ENCODE measurements at regions not wholly inside any gene's neighbourhood (a gene's known extent, or its start where the extent isn't known, plus 50 kb on each side); places are given as distances from the start of the nearest gene placed in this dataset.

DNA sequence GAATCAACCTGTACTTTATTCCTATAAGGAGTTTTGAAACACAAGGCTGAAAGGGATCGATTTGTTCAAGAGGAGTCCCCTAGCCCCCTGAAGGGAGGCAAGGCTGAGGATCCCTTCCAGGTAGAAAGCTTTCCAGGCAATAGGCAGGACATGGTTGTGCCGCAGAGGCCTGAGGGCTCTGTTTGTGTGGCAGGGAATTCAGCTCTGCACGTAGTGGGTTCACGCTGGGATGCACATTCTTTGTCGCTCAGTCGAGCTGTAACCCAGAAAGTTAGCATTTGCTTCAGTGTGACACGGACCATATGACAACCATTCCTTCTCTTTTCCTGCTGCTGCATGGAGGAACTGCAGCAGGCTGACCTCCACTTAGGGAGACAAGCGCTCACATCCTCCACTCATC is 65.6 kb upstream of the TRIO start:
- Histone ChIP-seq H3K27me3 (ENCODE audit: low read depth, low read length) (no peaks in the 10 kb centered on the region), H3K27ac (ENCODE audit: low read length) (no peak overlapping the region), H3K4me3 (ENCODE audit: low read length) (no peak overlapping the region), H3K9ac (ENCODE audit: low read length) (no peak overlapping the region), H3K4me2 (ENCODE audit: low read length) (no peak overlapping the region), H2AFZ (ENCODE audit: low read depth, low read length) (no peak overlapping the region), H3K4me1 (ENCODE audit: low read length) (no peaks in the 10 kb centered on the region), H3K9me3 (ENCODE audit: insufficient read depth, low read length) (no peaks in the 10 kb centered on the region), H4K20me1 (ENCODE audit: insufficient read depth, low read length) (no peaks in the 10 kb centered on the region), H3K36me3 (replicated peaks; ENCODE audit: low read depth, low read length) (no peaks in the 10 kb centered on the region), H3K79me2 (ENCODE audit: low read length) (no peaks in the 10 kb centered on the region)
- TF ChIP-seq, protein P1, sequence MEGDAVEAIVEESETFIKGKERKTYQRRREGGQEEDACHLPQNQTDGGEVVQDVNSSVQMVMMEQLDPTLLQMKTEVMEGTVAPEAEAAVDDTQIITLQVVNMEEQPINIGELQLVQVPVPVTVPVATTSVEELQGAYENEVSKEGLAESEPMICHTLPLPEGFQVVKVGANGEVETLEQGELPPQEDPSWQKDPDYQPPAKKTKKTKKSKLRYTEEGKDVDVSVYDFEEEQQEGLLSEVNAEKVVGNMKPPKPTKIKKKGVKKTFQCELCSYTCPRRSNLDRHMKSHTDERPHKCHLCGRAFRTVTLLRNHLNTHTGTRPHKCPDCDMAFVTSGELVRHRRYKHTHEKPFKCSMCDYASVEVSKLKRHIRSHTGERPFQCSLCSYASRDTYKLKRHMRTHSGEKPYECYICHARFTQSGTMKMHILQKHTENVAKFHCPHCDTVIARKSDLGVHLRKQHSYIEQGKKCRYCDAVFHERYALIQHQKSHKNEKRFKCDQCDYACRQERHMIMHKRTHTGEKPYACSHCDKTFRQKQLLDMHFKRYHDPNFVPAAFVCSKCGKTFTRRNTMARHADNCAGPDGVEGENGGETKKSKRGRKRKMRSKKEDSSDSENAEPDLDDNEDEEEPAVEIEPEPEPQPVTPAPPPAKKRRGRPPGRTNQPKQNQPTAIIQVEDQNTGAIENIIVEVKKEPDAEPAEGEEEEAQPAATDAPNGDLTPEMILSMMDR (IDR thresholded peaks at IDR 0.05; ENCODE audit: low read depth, low read length) = no peak
- TF ChIP-seq EZH2phosphoT487 (IDR thresholded peaks at IDR 0.05; ENCODE audit: low read depth) = no peak

DNA sequence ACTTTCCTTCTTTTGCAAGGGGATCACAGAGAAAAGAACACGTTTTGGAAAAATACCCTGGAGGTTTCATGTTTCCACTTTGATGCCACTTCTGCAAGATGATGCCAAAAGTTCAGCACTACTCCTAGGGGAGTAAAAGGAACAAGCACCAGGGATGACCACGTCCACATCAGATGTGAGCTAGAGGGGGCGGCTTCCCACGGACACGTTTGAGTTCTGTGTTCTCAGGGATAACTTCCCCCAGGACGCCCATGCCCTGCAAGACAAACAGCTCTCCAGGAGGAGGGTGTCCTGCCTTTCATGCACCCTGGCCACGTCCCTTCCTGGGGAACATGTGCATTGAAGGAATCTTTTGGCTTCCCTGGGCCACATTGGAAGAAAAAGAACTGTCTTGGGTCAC is 66.6 kb upstream of the TRIO start:
- Histone ChIP-seq H3K27ac (ENCODE audit: low read length) (no peak overlapping the region), H3K9me3 (ENCODE audit: insufficient read depth, low read length) (no peaks in the 10 kb centered on the region), H4K20me1 (ENCODE audit: insufficient read depth, low read length) (no peaks in the 10 kb centered on the region)

DNA sequence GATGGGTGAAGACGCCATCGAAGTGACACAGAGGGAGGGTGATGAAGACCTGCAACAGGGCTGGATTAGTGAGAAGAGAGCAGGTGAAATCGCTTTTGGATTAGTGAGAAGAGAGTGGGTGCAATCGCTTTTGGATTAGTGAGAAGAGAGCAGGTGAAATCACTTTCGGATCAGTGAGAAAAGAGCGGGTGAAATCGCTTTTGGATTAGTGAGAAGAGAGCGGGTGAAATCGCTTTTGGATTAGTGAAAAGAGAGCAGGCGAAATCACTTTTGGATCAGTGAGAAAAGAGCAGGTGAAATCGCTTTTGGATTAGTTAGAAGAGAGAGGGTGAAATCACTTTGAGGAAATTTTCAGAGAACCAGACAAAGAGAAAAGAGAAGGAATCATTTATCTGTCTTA is 67.2 kb upstream of the TRIO start:
- Histone ChIP-seq H3K4me2 (ENCODE audit: low read length) (no peak overlapping the region), H3K27ac (ENCODE audit: low read length) (no peak overlapping the region), H3K36me3 (replicated peaks; ENCODE audit: low read depth, low read length) (no peaks in the 10 kb centered on the region), H3K9ac (ENCODE audit: low read length) (no peak overlapping the region), H3K9me3 (ENCODE audit: insufficient read depth, low read length) (no peaks in the 10 kb centered on the region), H4K20me1 (ENCODE audit: insufficient read depth, low read length) (no peaks in the 10 kb centered on the region), H3K27me3 (ENCODE audit: low read depth, low read length) (no peaks in the 10 kb centered on the region), H3K4me3 (ENCODE audit: low read length) (no peak overlapping the region), H3K4me1 (ENCODE audit: low read length) (no peaks in the 10 kb centered on the region), H2AFZ (ENCODE audit: low read depth, low read length) (no peak overlapping the region), H3K79me2 (ENCODE audit: low read length) (no peaks in the 10 kb centered on the region)
- TF ChIP-seq EZH2phosphoT487 (IDR thresholded peaks at IDR 0.05; ENCODE audit: low read depth) = no peak
- TF ChIP-seq, protein P1 (IDR thresholded peaks at IDR 0.05; ENCODE audit: low read depth, low read length) = no peak

More for the DNA sequence above, 66.6 kb upstream of the TRIO start:
- Histone ChIP-seq H3K4me3 (ENCODE audit: low read length) (no peak overlapping the region), H3K27me3 (ENCODE audit: low read depth, low read length) (no peaks in the 10 kb centered on the region), H3K4me1 (ENCODE audit: low read length) (no peaks in the 10 kb centered on the region), H3K79me2 (ENCODE audit: low read length) (no peaks in the 10 kb centered on the region), H3K9ac (ENCODE audit: low read length) (no peak overlapping the region), H3K36me3 (replicated peaks; ENCODE audit: low read depth, low read length) (no peaks in the 10 kb centered on the region), H3K4me2 (ENCODE audit: low read length) (no peak overlapping the region), H2AFZ (ENCODE audit: low read depth, low read length) (no peak overlapping the region)
- no peak for TF ChIP-seq EZH2phosphoT487 (IDR thresholded peaks at IDR 0.05; ENCODE audit: low read depth)
- TF ChIP-seq, protein P1 (IDR thresholded peaks at IDR 0.05; ENCODE audit: low read depth, low read length) = no peak

DNA sequence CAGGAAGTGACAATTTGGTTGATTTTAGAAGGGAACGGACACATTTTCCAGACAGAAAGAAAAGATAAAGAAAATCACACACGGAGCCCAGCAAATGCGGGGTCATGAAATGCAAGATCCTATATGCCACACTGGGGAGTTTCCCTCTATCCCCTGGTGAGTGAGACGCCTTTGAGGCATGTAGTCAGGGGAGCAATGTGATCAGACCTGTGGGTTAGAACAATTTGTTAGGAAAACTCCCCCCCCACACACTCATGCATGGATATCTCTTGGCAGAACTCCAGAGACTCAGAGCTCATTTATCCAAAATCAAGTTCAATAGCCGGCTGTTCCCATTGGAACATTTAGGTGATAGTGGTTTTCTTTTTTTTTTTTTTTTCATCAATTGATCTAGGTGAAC is 71.7 kb upstream of the TRIO start:
- H3K79me2 ChIP-seq (ENCODE audit: low read length) = no peaks in the 10 kb centered on the region

More for the DNA sequence above, 71.7 kb upstream of the TRIO start:
- TF ChIP-seq, protein P1 (IDR thresholded peaks at IDR 0.05; ENCODE audit: low read depth, low read length) = no peak
- TF ChIP-seq EZH2phosphoT487 (IDR thresholded peaks at IDR 0.05; ENCODE audit: low read depth) = no peak
- H3K36me3 ChIP-seq (replicated peaks; ENCODE audit: low read depth, low read length) = no peaks in the 10 kb centered on the region
- H3K9me3 ChIP-seq (ENCODE audit: insufficient read depth, low read length) = no peaks in the 10 kb centered on the region
- no peaks in the 10 kb centered on the region for H4K20me1 ChIP-seq (ENCODE audit: insufficient read depth, low read length)
- H3K4me1 ChIP-seq (ENCODE audit: low read length) = no peaks in the 10 kb centered on the region
- no peak overlapping the region for H3K27ac ChIP-seq (ENCODE audit: low read length)
- no peak overlapping the region for H2AFZ ChIP-seq (ENCODE audit: low read depth, low read length)
- H3K27me3 ChIP-seq (ENCODE audit: low read depth, low read length) = no peaks in the 10 kb centered on the region
- no peak overlapping the region for H3K4me3 ChIP-seq (ENCODE audit: low read length)
- no peak overlapping the region for H3K4me2 ChIP-seq (ENCODE audit: low read length)
- H3K9ac ChIP-seq (ENCODE audit: low read length) = no peak overlapping the region
